HEK293 (cell line): ENCODE measurements at regions not wholly inside any gene's neighbourhood (a gene's known extent, or its start where the extent isn't known, plus 50 kb on each side); places are given as distances from the start of the nearest gene placed in this dataset.

Source experiments
- CTCF ChIA-PET: fragments of 350-600 bp; formaldehyde crosslinking; extraction: SDS; loops from one replicate; lab custom pipeline; 2021; ENCODE audit warnings: antibody characterized with exemption; lab: Yijun Ruan, JAX
- POLR2A ChIA-PET: fragments of 300-600 bp; formaldehyde crosslinking; extraction: SDS; loops from one replicate; lab custom pipeline; 2020; ENCODE audit warnings: antibody characterized with exemption, inconsistent platforms; lab: Yijun Ruan, JAX
- H3K27ac ChIP-seq: fragments of 200-500 bp; sonication (Bioruptor generic); 2 replicates; pipeline ENCODE4 v1.5.1; 2014; ENCODE audit warnings: low read depth, low read length, control low read depth, inconsistent platforms; ENCODE audit errors: extremely low read depth
- H3K36me3 ChIP-seq, 2 experiments: fragments of 200-500 bp in 1 of 2; sonication (Bioruptor generic) in 1 of 2; 1 replicate in 1 of 2; 2 replicates in 1 of 2; pipeline ENCODE4 v1.5.1; 2014 to 2017; ENCODE audit warnings: inconsistent platforms in 2 of 2, low read length in 2 of 2; ENCODE audit not compliant: control insufficient read depth in 2 of 2, insufficient read depth in 1 of 2
- H3K4me1 ChIP-seq: fragments of 200-500 bp; sonication (Bioruptor generic); 2 replicates; pipeline ENCODE4 v1.5.1; 2014; ENCODE audit warnings: mild to moderate bottlenecking, low read length, inconsistent platforms; ENCODE audit not compliant: control insufficient read depth, insufficient read depth
- H3K4me3 ChIP-seq: 2 replicates; pipeline ENCODE4 v1.5.1; 2011; ENCODE audit warnings: low read depth, mild to moderate bottlenecking, control low read depth, low read length, moderate library complexity
- H3K9me3 ChIP-seq: fragments of 200-500 bp; sonication (Bioruptor generic); 2 replicates; pipeline ENCODE4 v1.5.1; 2014; ENCODE audit warnings: low read depth, low read length, inconsistent platforms; ENCODE audit not compliant: control insufficient read depth, insufficient read depth
- HOXA7 ChIP-seq: sonication (generic); formaldehyde crosslinking; IDR thresholded peaks from 2 replicates; pipeline ENCODE4 v1.8.1; 2022; ENCODE audit warnings: missing genetic modification reagents, borderline replicate concordance
- KLF1 ChIP-seq: fragments of 450-650 bp; formaldehyde crosslinking; IDR thresholded peaks from 2 replicates; pipeline ENCODE4 v1.5.1; 2016; ENCODE audit warnings: missing biosample characterization, missing genetic modification characterization
- MYNN ChIP-seq: fragments of 450-650 bp; formaldehyde crosslinking; IDR thresholded peaks from 2 replicates; pipeline ENCODE4 v1.5.1; 2016; ENCODE audit warnings: missing biosample characterization, missing genetic modification characterization, borderline replicate concordance
- ZBTB44 ChIP-seq: fragments of 450-650 bp; IDR thresholded peaks from 2 replicates; pipeline ENCODE4 v1.5.1; 2018; ENCODE audit warnings: missing biosample characterization, mild to moderate bottlenecking, missing genetic modification characterization
- ZFHX2 ChIP-seq: fragments of 450-650 bp; formaldehyde crosslinking; conservative IDR thresholded peaks from 2 replicates; pipeline ENCODE4 v1.5.1; 2016; ENCODE audit warnings: missing biosample characterization, missing genetic modification characterization
- ZNF214 ChIP-seq: fragments of 450-650 bp; formaldehyde crosslinking; IDR thresholded peaks from 2 replicates; pipeline ENCODE4 v1.5.1; 2017; ENCODE audit warnings: missing biosample characterization, mild to moderate bottlenecking, missing genetic modification characterization, borderline replicate concordance
- ZNF223 ChIP-seq: fragments of 450-650 bp; formaldehyde crosslinking; IDR thresholded peaks from 2 replicates; pipeline ENCODE4 v1.5.1; 2016; ENCODE audit warnings: missing biosample characterization, missing genetic modification characterization
- ZNF239 ChIP-seq: fragments of 450-650 bp; formaldehyde crosslinking; IDR thresholded peaks from 2 replicates; pipeline ENCODE4 v1.5.1; 2016; ENCODE audit warnings: missing biosample characterization, missing genetic modification characterization
- ZNF280C ChIP-seq: fragments of 450-650 bp; formaldehyde crosslinking; IDR thresholded peaks from 2 replicates; pipeline ENCODE4 v1.5.1; 2016; ENCODE audit warnings: missing biosample characterization, missing genetic modification characterization
- ZNF426 ChIP-seq: fragments of 450-650 bp; formaldehyde crosslinking; IDR thresholded peaks from 2 replicates; pipeline ENCODE4 v1.5.1; 2017; ENCODE audit warnings: missing biosample characterization, missing genetic modification characterization, mild to moderate bottlenecking, inconsistent platforms, moderate library complexity
- ZNF501 ChIP-seq: fragments of 450-650 bp; formaldehyde crosslinking; IDR thresholded peaks from 2 replicates; pipeline ENCODE4 v1.5.1; 2016; ENCODE audit warnings: missing biosample characterization, missing genetic modification characterization
- ZNF521 ChIP-seq: fragments of 450-650 bp; formaldehyde crosslinking; IDR thresholded peaks from 2 replicates; pipeline ENCODE4 v1.5.1; 2017; ENCODE audit warnings: missing biosample characterization, mild to moderate bottlenecking, missing genetic modification characterization
- ZNF571 ChIP-seq: fragments of 450-650 bp; formaldehyde crosslinking; IDR thresholded peaks from 2 replicates; pipeline ENCODE4 v1.5.0; 2017; ENCODE audit warnings: missing biosample characterization, missing genetic modification characterization
- ZNF621 ChIP-seq: fragments of 450-650 bp; formaldehyde crosslinking; IDR thresholded peaks from 2 replicates; pipeline ENCODE4 v1.5.1; 2017; ENCODE audit warnings: missing biosample characterization, missing genetic modification characterization
- TF ChIP-seq, protein P1 (sequence below): fragments of 450-650 bp; formaldehyde crosslinking; IDR thresholded peaks from 2 replicates; pipeline ENCODE4 v1.5.1; 2017; ENCODE audit warnings: missing biosample characterization, mild to moderate bottlenecking, missing genetic modification characterization, moderate library complexity
- TF ChIP-seq, protein P2 (sequence below): fragments of 450-650 bp; formaldehyde crosslinking; IDR thresholded peaks from 2 replicates; pipeline ENCODE4 v1.5.1; 2016; ENCODE audit warnings: missing biosample characterization, missing genetic modification characterization
- TF ChIP-seq, protein P3 (sequence below): fragments of 450-650 bp; formaldehyde crosslinking; IDR thresholded peaks from 2 replicates; pipeline ENCODE4 v1.5.1; 2016; ENCODE audit warnings: missing biosample characterization, missing genetic modification characterization, borderline replicate concordance
- TF ChIP-seq, protein P4 (sequence below): fragments of 450-650 bp; formaldehyde crosslinking; IDR thresholded peaks from 2 replicates; pipeline ENCODE4; 2016; ENCODE audit warnings: missing biosample characterization, missing genetic modification characterization

DNA sequence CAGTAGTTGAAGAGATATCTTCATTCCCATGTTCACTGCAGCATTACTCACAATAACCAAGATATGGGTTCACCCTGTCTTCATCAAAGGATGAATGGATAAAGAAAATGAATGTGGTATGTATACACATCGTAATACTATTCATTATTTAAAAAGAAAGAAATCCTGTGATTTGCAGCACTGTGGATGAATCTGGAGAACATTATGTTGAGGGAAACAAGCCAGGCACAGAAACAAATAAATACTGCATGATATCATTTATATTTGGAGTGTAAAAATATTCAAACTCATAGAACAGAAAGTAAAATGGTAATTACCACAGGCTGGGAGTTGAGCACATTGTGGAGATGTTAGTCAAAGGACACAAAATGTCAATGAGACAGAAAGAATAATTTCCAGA lies 977.2 kb downstream of the AMY1C start:
- H3K9me3 ChIP-seq: no peaks in the 10 kb centered on the region
- no peaks in the 10 kb centered on the region for H3K36me3 ChIP-seq
- H3K27ac ChIP-seq: no peak overlapping the region
- POLR2A ChIA-PET: no interaction called here
- H3K4me3 ChIP-seq: no peak overlapping the region
- H3K4me1 ChIP-seq: no peaks in the 10 kb centered on the region
- TF ChIP-seq ZFHX2: no peak
- TF ChIP-seq ZNF571: no peak
- TF ChIP-seq ZNF280C: no peak
- no peak for TF ChIP-seq ZNF621 (tag by site-specific recombination)
- TF ChIP-seq, protein P1, sequence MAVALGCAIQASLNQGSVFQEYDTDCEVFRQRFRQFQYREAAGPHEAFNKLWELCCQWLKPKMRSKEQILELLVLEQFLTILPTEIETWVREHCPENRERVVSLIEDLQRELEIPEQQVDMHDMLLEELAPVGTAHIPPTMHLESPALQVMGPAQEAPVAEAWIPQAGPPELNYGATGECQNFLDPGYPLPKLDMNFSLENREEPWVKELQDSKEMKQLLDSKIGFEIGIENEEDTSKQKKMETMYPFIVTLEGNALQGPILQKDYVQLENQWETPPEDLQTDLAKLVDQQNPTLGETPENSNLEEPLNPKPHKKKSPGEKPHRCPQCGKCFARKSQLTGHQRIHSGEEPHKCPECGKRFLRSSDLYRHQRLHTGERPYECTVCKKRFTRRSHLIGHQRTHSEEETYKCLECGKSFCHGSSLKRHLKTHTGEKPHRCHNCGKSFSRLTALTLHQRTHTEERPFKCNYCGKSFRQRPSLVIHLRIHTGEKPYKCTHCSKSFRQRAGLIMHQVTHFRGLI (tag by site-specific recombination): no peak
- TF ChIP-seq HOXA7 (CRISPR knock-in tag): no peak
- no peak for TF ChIP-seq ZNF239 (tag by site-specific recombination)
- TF ChIP-seq, protein P2, sequence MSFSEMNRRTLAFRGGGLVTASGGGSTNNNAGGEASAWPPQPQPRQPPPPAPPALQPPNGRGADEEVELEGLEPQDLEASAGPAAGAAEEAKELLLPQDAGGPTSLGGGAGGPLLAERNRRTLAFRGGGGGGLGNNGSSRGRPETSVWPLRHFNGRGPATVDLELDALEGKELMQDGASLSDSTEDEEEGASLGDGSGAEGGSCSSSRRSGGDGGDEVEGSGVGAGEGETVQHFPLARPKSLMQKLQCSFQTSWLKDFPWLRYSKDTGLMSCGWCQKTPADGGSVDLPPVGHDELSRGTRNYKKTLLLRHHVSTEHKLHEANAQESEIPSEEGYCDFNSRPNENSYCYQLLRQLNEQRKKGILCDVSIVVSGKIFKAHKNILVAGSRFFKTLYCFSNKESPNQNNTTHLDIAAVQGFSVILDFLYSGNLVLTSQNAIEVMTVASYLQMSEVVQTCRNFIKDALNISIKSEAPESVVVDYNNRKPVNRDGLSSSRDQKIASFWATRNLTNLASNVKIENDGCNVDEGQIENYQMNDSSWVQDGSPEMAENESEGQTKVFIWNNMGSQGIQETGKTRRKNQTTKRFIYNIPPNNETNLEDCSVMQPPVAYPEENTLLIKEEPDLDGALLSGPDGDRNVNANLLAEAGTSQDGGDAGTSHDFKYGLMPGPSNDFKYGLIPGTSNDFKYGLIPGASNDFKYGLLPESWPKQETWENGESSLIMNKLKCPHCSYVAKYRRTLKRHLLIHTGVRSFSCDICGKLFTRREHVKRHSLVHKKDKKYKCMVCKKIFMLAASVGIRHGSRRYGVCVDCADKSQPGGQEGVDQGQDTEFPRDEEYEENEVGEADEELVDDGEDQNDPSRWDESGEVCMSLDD: no peak
- TF ChIP-seq, protein P3, sequence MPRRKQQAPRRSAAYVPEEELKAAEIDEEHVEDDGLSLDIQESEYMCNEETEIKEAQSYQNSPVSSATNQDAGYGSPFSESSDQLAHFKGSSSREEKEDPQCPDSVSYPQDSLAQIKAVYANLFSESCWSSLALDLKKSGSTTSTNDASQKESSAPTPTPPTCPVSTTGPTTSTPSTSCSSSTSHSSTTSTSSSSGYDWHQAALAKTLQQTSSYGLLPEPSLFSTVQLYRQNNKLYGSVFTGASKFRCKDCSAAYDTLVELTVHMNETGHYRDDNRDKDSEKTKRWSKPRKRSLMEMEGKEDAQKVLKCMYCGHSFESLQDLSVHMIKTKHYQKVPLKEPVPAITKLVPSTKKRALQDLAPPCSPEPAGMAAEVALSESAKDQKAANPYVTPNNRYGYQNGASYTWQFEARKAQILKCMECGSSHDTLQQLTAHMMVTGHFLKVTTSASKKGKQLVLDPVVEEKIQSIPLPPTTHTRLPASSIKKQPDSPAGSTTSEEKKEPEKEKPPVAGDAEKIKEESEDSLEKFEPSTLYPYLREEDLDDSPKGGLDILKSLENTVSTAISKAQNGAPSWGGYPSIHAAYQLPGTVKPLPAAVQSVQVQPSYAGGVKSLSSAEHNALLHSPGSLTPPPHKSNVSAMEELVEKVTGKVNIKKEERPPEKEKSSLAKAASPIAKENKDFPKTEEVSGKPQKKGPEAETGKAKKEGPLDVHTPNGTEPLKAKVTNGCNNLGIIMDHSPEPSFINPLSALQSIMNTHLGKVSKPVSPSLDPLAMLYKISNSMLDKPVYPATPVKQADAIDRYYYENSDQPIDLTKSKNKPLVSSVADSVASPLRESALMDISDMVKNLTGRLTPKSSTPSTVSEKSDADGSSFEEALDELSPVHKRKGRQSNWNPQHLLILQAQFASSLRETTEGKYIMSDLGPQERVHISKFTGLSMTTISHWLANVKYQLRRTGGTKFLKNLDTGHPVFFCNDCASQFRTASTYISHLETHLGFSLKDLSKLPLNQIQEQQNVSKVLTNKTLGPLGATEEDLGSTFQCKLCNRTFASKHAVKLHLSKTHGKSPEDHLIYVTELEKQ (tag by site-specific recombination): no peak
- no peak for TF ChIP-seq ZNF521
- no peak for TF ChIP-seq ZNF426
- no peak for TF ChIP-seq KLF1 (tag by site-specific recombination)
- no peak for TF ChIP-seq ZBTB44 (tag by site-specific recombination)
- no peak for TF ChIP-seq MYNN (tag by site-specific recombination)
- TF ChIP-seq ZNF501 (tag by site-specific recombination): no peak
- no peak for TF ChIP-seq ZNF214 (tag by site-specific recombination)
- no peak for TF ChIP-seq ZNF223
- TF ChIP-seq, protein P4, sequence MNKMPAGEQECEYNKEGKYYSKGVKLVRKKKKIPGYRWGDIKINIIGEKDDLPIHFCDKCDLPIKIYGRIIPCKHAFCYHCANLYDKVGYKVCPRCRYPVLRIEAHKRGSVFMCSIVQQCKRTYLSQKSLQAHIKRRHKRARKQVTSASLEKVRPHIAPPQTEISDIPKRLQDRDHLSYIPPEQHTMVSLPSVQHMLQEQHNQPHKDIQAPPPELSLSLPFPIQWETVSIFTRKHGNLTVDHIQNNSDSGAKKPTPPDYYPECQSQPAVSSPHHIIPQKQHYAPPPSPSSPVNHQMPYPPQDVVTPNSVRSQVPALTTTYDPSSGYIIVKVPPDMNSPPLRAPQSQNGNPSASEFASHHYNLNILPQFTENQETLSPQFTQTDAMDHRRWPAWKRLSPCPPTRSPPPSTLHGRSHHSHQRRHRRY: no peak
- CTCF ChIA-PET: no interaction called here
